OCI-M1 (cell line): ENCODE measurements at regions not wholly inside any gene's neighbourhood (a gene's known extent, or its start where the extent isn't known, plus 50 kb on each side); places are given as distances from the start of the nearest gene placed in this dataset.
A peak's percentile ranks its signal among the peaks of the same experiment; 100 is the strongest.
"Not testable (repeated sequence)": the region's sequence is repeated elsewhere in the genome, so short reads cannot be mapped to it uniquely, and the experiment has no call there.

Experiments used
- DNase-seq: peaks from one replicate; lab custom pipeline; 2025; lab: John Stamatoyannopoulos, UW

- DNase-seq = no peak
Measured at GRCh38 chr20:30811885-30812671, 445.4 kb upstream of the DEFB115 start.

GRCh38 chr20:30812739-30813411 is 444.6 kb upstream of the DEFB115 start:
- no peak for DNase-seq

- not testable (repeated sequence) for DNase-seq
Measured at GRCh38 chr20:30813412-30814311, 443.8 kb upstream of the DEFB115 start.

GRCh38 chr20:30814312-30814639 is 443.2 kb upstream of the DEFB115 start:
- not testable (repeated sequence) for DNase-seq

- not testable (repeated sequence) for DNase-seq
Measured at GRCh38 chr20:30815027-30815576, 442.4 kb upstream of the DEFB115 start.

GRCh38 chr20:30815577-30816181 is 441.8 kb upstream of the DEFB115 start:
- no peak for DNase-seq

GRCh38 chr20:30816182-30816645 is 441.2 kb upstream of the DEFB115 start:
- no peak for DNase-seq

- peak; percentile 30 for DNase-seq
Measured at GRCh38 chr20:30821615-30822014, 435.8 kb upstream of the DEFB115 start.

- not testable (repeated sequence) for DNase-seq
Measured at GRCh38 chr20:30824666-30825065, 432.8 kb upstream of the DEFB115 start.

- DNase-seq = not testable (repeated sequence)
Measured at GRCh38 chr20:30845923-30846322, 411.5 kb upstream of the DEFB115 start.

- not testable (repeated sequence) for DNase-seq
Measured at GRCh38 chr20:30868271-30868670, 389.2 kb upstream of the DEFB115 start.

- not testable (repeated sequence) for DNase-seq
Measured at GRCh38 chr20:30871127-30871526, 386.3 kb upstream of the DEFB115 start.

GRCh38 chr20:30872252-30872651 is 385.2 kb upstream of the DEFB115 start:
- not testable (repeated sequence) for DNase-seq

GRCh38 chr20:30875868-30876267 is 381.6 kb upstream of the DEFB115 start:
- peak; percentile 33 for DNase-seq

GRCh38 chr20:30891400-30891799 is 366.1 kb upstream of the DEFB115 start:
- DNase-seq = not testable (repeated sequence)

- DNase-seq = no peak
Measured at GRCh38 chr20:30892541-30893345, 364.7 kb upstream of the DEFB115 start.

GRCh38 chr20:30893346-30894314 is 363.8 kb upstream of the DEFB115 start:
- DNase-seq = not testable (repeated sequence)

- DNase-seq = not testable (repeated sequence)
Measured at GRCh38 chr20:30894707-30895353, 362.6 kb upstream of the DEFB115 start.

- DNase-seq = not testable (repeated sequence)
Measured at GRCh38 chr20:30895354-30895711, 362.1 kb upstream of the DEFB115 start.
